Fibroblast of skin of right quadriceps (primary cell): ENCODE measurements at regions not wholly inside any gene's neighbourhood (a gene's known extent, or its start where the extent isn't known, plus 50 kb on each side); places are given as distances from the start of the nearest gene placed in this dataset.

Experiments used
- DNase-seq: peaks from one replicate; pipeline ENCODE4 v3.0.0-alpha.2; 2013

GRCh38 chr7:112596260-112596659 lies 115.5 kb downstream of the LSMEM1 start:
- DNase-seq = peak; percentile 36

DNA sequence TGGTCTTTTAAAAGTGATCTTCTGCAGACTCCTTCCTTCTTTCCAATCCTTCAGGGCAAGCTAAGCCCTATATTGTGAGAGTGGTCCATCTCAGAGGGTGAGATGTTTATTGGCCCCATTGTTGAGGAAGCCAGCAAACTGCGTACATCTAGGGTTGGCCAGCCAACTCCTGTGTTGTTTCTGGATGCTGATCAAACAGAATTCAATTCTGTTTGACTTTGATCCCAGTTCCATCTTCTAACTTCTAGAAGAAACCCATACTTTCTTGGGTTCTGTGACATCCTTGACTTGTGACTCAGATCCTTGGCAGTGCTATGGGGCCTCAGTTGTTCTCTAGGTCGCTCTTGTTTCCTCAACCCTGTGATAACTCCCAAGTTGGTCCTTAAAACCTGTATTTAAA lies 116.2 kb downstream of the LSMEM1 start:
- no peak for DNase-seq

DNA sequence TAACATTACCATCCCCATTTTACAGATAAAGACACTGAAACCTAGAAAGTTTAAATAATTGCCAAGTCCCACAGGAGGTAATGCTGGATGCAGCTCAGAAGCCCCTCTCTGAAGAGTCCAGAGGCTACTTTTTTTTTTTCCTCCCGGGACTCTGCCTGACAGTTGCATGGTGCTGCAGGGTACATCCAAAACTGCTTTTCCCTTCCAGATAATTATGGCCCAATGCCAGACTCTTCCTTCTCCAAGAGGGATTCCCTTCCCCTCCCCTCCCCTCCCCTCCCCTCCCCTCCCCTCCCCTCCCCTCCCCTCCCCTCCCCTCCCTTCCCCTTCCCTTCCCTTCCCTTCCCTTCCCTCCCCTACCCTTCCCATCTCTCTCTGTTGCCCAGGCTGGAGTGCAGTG lies 122.9 kb downstream of the LSMEM1 start:
- no peak for DNase-seq

DNA sequence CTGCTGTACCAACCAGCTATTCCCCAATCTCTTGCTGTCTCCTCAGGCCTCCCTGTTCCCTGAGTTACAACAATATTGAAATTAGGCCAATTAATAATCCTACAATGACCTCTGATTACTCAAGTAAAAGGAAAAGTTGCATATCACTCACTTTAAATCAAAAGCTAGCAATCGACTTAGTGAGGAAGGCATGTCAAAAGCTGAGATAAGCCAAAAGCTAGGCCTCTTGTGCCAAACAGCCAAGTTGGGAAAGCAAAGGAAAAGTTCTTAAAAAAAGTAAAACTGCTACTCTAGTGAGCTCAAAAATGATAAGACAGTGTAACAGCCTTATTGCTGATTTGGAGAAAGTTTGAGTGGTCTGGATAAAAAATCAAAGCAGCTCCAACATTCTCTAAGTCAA lies 129.8 kb downstream of the LSMEM1 start:
- no peak for DNase-seq

DNA sequence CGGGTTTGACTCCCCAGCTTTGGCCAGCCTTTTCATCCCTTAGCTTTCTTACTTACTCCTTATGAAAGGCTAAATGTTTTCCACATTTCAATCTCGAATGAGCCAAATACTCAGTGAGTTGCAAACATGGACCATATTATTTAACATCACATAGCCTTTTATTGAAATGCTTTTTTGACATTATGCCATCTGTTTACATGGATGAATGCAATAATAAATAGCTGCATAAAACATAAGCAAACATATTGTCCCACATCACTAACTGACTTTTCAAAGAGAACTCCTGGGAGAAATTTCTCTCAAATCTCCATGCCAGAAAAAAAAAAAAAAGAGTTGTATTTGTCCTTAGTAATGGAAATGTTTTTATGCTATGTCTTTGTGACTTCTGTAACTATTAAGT lies 134.9 kb downstream of the LSMEM1 start:
- no peak for DNase-seq

DNA sequence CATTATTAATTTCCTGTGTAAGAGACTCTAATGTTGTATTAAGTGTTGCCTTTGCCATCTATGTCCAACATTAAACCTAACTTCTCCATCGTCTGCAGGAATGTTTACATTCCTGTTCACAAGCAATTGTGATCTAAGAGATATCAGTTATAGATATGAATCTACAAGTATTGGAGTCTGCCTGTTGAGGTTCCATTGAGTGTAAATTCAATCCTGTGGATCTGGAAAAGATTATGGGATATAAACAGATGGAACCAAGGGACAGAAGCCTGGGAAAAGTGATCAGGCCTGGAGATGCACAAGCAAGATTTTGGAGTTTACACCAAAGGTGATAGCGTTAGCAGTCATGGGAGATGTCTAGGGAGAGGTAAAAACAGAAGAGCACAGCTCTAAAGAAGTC lies 135.5 kb downstream of the LSMEM1 start:
- DNase-seq = no peak

DNA sequence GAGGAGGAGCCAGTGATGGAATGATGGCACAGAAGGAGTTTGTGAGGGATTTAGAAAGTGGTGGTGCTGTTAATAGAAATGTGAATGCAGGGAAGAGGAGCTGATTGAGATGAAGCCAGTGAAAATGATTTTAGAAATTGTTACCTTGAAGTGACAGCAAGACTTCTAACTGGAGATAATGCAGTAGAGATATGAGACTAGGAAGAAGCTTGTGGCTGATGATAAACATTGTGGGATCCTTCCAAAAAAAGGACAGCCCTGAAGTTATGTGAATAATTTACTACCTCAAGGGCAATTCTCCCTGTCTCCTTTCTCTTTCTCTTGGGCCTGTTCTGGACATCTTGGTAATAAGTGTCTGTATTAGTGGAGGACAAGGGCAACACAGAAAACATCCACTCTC lies 138.6 kb downstream of the LSMEM1 start:
- no peak for DNase-seq

GRCh38 chr7:112622159-112622715 lies 141.4 kb downstream of the LSMEM1 start:
- DNase-seq = no peak

GRCh38 chr7:112624416-112624815 lies 143.6 kb downstream of the LSMEM1 start:
- DNase-seq = no peak

- DNase-seq = peak; percentile 5
Observed at GRCh38 chr7:112630565-112630964, 149.8 kb downstream of the LSMEM1 start.

GRCh38 chr7:112634107-112634506 lies 153.3 kb downstream of the LSMEM1 start:
- DNase-seq = no peak

GRCh38 chr7:112635742-112636141 lies 154.5 kb downstream of the TMEM168 start:
- no peak for DNase-seq

DNA sequence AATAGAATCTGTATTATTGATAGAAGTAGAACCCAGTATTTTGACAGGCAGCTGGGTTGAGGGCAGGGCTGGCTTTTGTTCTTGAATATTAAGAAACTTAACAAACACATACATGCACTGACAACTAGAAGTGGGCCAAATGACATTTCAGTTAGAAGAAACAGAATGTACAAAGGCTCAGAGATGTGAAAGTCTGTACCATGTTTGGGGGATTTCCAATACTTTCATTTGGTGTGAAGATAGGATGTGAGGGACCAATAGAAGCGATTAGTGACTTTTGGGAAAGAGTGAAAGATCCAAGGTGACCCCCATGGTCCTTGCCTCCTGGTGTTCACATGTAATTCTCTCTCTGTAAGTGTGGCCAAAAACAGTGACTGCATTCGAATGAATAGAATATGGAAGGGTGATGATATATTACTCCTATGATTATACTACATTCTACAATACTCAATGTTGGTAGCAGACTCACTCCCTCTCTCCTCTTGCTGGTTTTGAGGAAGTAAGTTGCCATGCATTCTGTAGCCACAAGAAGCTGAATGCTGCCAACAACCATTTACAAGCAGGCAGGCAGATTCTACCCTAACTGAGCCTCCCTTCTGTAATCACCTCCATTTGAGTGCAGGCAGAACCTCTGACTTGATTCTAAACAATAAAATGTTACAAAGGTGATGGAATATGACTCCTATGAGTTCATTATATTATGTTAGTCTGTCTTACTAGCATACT lies 151.4 kb downstream of the TMEM168 start:
- DNase-seq = no peak

- no peak for DNase-seq
Observed at GRCh38 chr7:112640685-112641084, 149.5 kb downstream of the TMEM168 start.

DNA sequence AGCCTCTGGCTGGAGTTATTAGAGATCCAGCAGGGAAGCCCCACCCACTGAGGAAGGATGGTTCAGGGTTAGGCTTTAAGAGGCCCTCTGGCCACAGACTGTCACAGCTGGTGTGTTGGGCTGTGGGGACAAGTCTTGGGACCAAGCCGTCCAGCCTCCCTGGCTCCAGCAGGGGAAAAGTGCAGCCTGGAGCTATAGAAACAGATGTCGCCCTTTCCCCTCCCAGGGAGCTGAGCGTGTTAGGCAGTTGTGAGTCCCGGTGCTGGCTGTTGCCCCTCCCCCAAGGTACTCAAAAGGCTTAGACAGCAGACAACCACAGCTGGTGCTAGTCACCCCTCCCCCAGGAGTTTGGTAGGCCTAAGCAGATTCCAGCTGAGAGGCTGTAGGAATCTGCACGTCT lies 143.4 kb downstream of the TMEM168 start:
- no peak for DNase-seq

- DNase-seq = no peak
Observed at GRCh38 chr7:112648781-112649180, 141.4 kb downstream of the TMEM168 start.

- DNase-seq = no peak
Observed at GRCh38 chr7:112649560-112649959, 140.6 kb downstream of the TMEM168 start.

GRCh38 chr7:112654322-112655216 lies 135.6 kb downstream of the TMEM168 start:
- peak; percentile 1 for DNase-seq

GRCh38 chr7:112665709-112666108 lies 124.5 kb downstream of the TMEM168 start:
- DNase-seq = no peak

DNA sequence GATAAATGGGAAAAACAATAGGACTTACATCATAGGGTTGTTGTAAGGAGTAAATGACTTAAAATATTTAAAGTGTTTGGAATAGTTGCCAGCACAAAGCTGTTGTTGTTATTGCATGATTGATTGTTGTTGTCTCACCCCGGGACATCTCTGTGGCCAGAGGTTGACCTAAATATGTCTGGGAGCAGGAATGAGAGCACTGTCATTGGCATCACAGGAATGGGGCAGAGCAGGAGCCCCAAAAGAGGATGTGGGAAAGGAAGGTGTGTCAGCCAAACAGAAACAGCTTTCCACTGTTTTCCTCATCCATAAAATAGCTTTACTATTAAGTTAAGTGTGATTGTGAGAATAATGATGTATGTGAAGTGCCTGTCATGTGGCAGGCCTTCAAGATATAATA lies 121.6 kb downstream of the TMEM168 start:
- DNase-seq = no peak

- DNase-seq = no peak
Observed at GRCh38 chr7:112669306-112669705, 120.9 kb downstream of the TMEM168 start.

DNA sequence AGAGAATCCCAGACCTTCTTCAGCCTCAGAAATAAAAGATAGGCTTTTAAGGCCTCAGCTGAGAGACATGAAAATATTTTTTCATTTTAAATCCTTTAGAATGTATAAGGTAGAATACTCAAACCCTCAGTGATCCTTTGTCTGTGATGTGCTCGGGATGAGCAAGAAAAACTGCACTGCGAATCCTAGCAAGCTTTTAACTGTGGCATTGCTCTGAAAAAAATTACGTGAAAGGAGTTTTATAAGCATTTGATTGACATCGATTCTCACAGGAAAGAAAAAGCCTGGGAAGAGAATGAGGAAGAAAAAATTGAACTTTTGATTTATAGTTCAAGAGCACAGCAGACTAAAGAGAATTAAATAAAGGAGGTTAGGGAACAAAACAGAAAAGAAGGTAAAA lies 120.0 kb downstream of the TMEM168 start:
- no peak for DNase-seq

DNA sequence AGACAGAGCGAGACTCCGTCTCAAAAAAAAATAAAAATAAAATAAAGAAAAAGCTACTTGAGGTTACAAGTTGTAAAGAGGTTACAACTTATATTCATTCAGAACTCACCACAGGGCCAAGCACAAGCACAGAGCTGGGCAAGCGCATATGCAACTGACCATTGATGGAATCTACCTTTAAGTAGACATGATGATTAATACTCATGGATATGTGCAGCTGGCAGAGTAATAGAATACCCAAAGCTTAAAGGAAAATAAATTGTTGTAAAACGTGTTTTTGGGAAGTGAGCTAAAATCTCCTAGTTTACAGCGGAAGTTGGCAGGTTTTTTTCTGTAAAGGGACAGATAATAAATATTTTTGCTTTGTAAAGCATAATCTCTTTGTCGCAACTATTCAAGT lies 111.6 kb downstream of the TMEM168 start:
- no peak for DNase-seq
